Ishikawa (cell line): ENCODE measurements at regions not wholly inside any gene's neighbourhood (a gene's known extent, or its start where the extent isn't known, plus 50 kb on each side); places are given as distances from the start of the nearest gene placed in this dataset.

Source experiments
- RAD21 ChIP-seq: IDR thresholded peaks from 2 replicates; pipeline ENCODE4 v1.6.1; 2012; ENCODE audit warnings: low read depth
- TCF12 ChIP-seq: IDR thresholded peaks from 2 replicates; pipeline ENCODE4 v1.6.1; 2012; ENCODE audit warnings: low read depth

DNA sequence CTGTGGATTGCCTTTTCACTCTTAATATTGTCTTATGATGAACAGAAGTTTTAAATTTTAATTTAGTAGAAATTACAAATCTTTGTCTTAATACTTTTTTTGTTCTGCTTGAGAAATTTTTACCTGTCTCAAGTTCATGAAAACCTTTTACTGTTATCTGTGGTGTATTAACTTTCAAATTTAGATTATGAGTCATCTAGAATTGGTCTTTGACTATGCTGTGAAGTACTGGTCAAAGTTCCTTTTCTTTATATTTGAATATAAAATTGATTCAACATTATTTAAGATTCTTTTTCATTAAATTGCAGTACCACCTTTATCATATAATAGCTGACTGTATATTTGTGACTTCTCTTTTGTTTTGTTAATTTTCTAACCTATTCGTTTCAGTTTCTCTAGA, 1385.5 kb upstream of the ZEB2 start:
- no peak for TF ChIP-seq RAD21
- TF ChIP-seq TCF12, result no peak
